ENCODE measurements at regions not wholly inside any gene's neighbourhood (a gene's known extent, or its start where the extent isn't known, plus 50 kb on each side); places are given as distances from the start of the nearest gene placed in this dataset.
A peak's percentile ranks its signal among the peaks of the same experiment; 100 is the strongest.
"Not testable (repeated sequence)": the region's sequence is repeated elsewhere in the genome, so short reads cannot be mapped to it uniquely, and the experiment has no call there.

- DNase-seq: peak; percentile 29
Observed at GRCh38 chr1:58249737-58250586, 296.6 kb downstream of the OMA1 start.

- no peak for DNase-seq
Observed at GRCh38 chr1:58249388-58249736, 297.2 kb downstream of the OMA1 start.

GRCh38 chr1:58248791-58249190, 297.7 kb downstream of the OMA1 start:
- no peak for DNase-seq

GRCh38 chr1:58248072-58248471, 298.5 kb downstream of the OMA1 start:
- DNase-seq: no peak

- DNase-seq: no peak
Observed at GRCh38 chr1:58246549-58246948, 300.0 kb downstream of the OMA1 start.

GRCh38 chr1:58244872-58245271, 301.7 kb downstream of the OMA1 start:
- no peak for DNase-seq

GRCh38 chr1:58238846-58239245, 307.7 kb downstream of the OMA1 start:
- no peak for DNase-seq

- no peak for DNase-seq
Observed at GRCh38 chr1:58233729-58234128, 312.8 kb downstream of the OMA1 start.

GRCh38 chr1:58231204-58231603, 315.3 kb downstream of the OMA1 start:
- DNase-seq: no peak

- DNase-seq: no peak
Observed at GRCh38 chr1:58227604-58228003, 318.9 kb downstream of the OMA1 start.

GRCh38 chr1:58223522-58223921, 323.0 kb downstream of the OMA1 start:
- no peak for DNase-seq

- DNase-seq: no peak
Observed at GRCh38 chr1:58220836-58221472, 325.6 kb downstream of the OMA1 start.

GRCh38 chr1:58216169-58216568, 330.4 kb downstream of the OMA1 start:
- not testable (repeated sequence) for DNase-seq

GRCh38 chr1:58214674-58215073, 331.9 kb downstream of the OMA1 start:
- no peak for DNase-seq

- no peak for DNase-seq
Observed at GRCh38 chr1:58211869-58212268, 334.7 kb downstream of the OMA1 start.

- DNase-seq: no peak
Observed at GRCh38 chr1:58209575-58209974, 337.0 kb downstream of the OMA1 start.

GRCh38 chr1:58206749-58207148, 339.8 kb downstream of the OMA1 start:
- peak; percentile 40 for DNase-seq

- no peak for DNase-seq
Observed at GRCh38 chr1:58204284-58204683, 342.2 kb downstream of the OMA1 start.

- peak; percentile 3 for DNase-seq
Observed at GRCh38 chr1:58201492-58202106, 344.9 kb downstream of the OMA1 start.

GRCh38 chr1:58200437-58200836, 346.1 kb downstream of the OMA1 start:
- no peak for DNase-seq

- DNase-seq: no peak
Observed at GRCh38 chr1:58197811-58198210, 348.7 kb downstream of the OMA1 start.

GRCh38 chr1:58190267-58190988, 356.1 kb downstream of the OMA1 start:
- DNase-seq: no peak

GRCh38 chr1:58189453-58189852, 357.1 kb downstream of the OMA1 start:
- DNase-seq: no peak
